K562 (cell line): ENCODE measurements at regions not wholly inside any gene's neighbourhood (a gene's known extent, or its start where the extent isn't known, plus 50 kb on each side); places are given as distances from the start of the nearest gene placed in this dataset.

Experiments
- ATAC-seq: fragments of 200-7000 bp; cut with Tn5 transposase; 3 replicates; pipeline ENCODE4 v1.9.1; 2020; ENCODE audit warnings: moderate library complexity
- BruUV-seq: library from RNA; stranded (reverse); fragments of 400-500 nt; replicated peaks from 2 replicates; lab custom pipeline; 2021; lab: Mats Ljungman, UMichigan
- CTCF ChIA-PET: fragments of 300-600 bp; formaldehyde crosslinking; extraction: SDS; loops from one replicate; lab custom pipeline; 2021; ENCODE audit warnings: low intra/inter-chr PET ratio; lab: Yijun Ruan, JAX
- POLR2A ChIA-PET: fragments of 300-600, 350-650 bp; sonication (Branson Sonifier 250); formaldehyde crosslinking; extraction: SDS; loops from one replicate; lab custom pipeline; 2021; ENCODE audit warnings: antibody characterized with exemption, inconsistent platforms; lab: Yijun Ruan, JAX
- DNase-seq, 4 experiments: peaks; one replicate each; pipeline versions ENCODE4 v3.0.0 to v3.0.0-alpha.2; 2011 to 2018; ENCODE audit warnings: low spot score in 3 of 4, mixed read lengths in 3 of 4; ENCODE audit errors: extremely low read depth in 1 of 4
- FAIRE-seq: peaks from 2 replicates; lab custom pipeline; 2011; peaks lifted over from hg19 to GRCh38; lab: Jason Lieb, UNC
- H2AFZ ChIP-seq: 2 replicates; pipeline ENCODE4 v1.6.0; 2011; ENCODE audit warnings: low read depth, low read length, control low read depth, inconsistent platforms
- H3K27ac ChIP-seq: fragments of 200-600 bp; 3 replicates; pipeline ENCODE4 v1.8.0; 2011; ENCODE audit warnings: low read depth, mild to moderate bottlenecking, control low read depth, inconsistent platforms, low read length, moderate library complexity, mixed read lengths; ENCODE audit errors: extremely low read depth
- H3K27me3 ChIP-seq, 2 experiments: fragments of 300-600 bp in 1 of 2; 2 replicates in 1 of 2; 3 replicates in 1 of 2; pipeline versions ENCODE4 v1.6.0 to v1.8.0; 2011; ENCODE audit warnings: inconsistent platforms in 2 of 2, low read length in 2 of 2, mild to moderate bottlenecking in 1 of 2, mixed read lengths in 1 of 2, moderate library complexity in 1 of 2; ENCODE audit not compliant: control insufficient read depth in 2 of 2, insufficient read depth in 2 of 2
- H3K36me3 ChIP-seq: fragments of 300-600 bp; 3 replicates; pipeline ENCODE4 v1.8.0; 2011; ENCODE audit warnings: mild to moderate bottlenecking, low read length, inconsistent platforms; ENCODE audit not compliant: control insufficient read depth, insufficient read depth
- H3K4me1 ChIP-seq, 2 experiments: fragments of 200-600 bp in 1 of 2; replicated peaks in 1 of 2; 2 replicates in 1 of 2; 3 replicates in 1 of 2; pipeline versions ENCODE4 v1.5.1 to v1.8.0; 2011; ENCODE audit warnings: inconsistent platforms in 2 of 2, low read length in 2 of 2, mild to moderate bottlenecking in 1 of 2, mixed read lengths in 1 of 2, moderate library complexity in 1 of 2; ENCODE audit not compliant: control insufficient read depth in 2 of 2, insufficient read depth in 2 of 2
- H3K4me2 ChIP-seq: 2 replicates; pipeline ENCODE4 v1.6.1; 2011; ENCODE audit warnings: low read length, control low read depth, inconsistent platforms, mixed read lengths; ENCODE audit not compliant: insufficient read depth
- H3K4me3 ChIP-seq: fragments of 200-600 bp; sonication (generic), shearing (Covaris generic); 2 replicates; pipeline ENCODE4 v1.5.1; 2016; ENCODE audit warnings: control low read depth, inconsistent platforms
- H3K79me2 ChIP-seq: fragments of 200-600 bp; 3 replicates; pipeline ENCODE4 v1.8.0; 2011; ENCODE audit warnings: low read length, inconsistent platforms; ENCODE audit not compliant: control insufficient read depth, insufficient read depth
- H3K9ac ChIP-seq, 2 experiments: 2 replicates each; pipeline versions ENCODE4 v1.6.0 to v1.6.1; 2011; ENCODE audit warnings: low read depth in 2 of 2, low read length in 2 of 2, control low read depth in 1 of 2, inconsistent platforms in 1 of 2, mild to moderate bottlenecking in 1 of 2, mixed read lengths in 1 of 2; ENCODE audit not compliant: insufficient read depth in 1 of 2
- H3K9me1 ChIP-seq: one replicate; pipeline ENCODE4 v1.6.0; 2011; ENCODE audit warnings: inconsistent platforms, mild to moderate bottlenecking, low read length, moderate library complexity; ENCODE audit not compliant: control insufficient read depth, insufficient read depth
- H3K9me3 ChIP-seq: replicated peaks from 2 replicates; pipeline ENCODE4 v1.5.1; 2011; ENCODE audit warnings: low read depth, low read length, inconsistent platforms; ENCODE audit not compliant: control insufficient read depth, insufficient read depth
- H4K20me1 ChIP-seq: replicated peaks from 2 replicates; pipeline ENCODE4 v1.6.1; 2011; ENCODE audit warnings: low read length, inconsistent platforms, mixed read lengths; ENCODE audit not compliant: control insufficient read depth, insufficient read depth
- CBX1 ChIP-seq: sonication (generic); IDR thresholded peaks from 2 replicates; pipeline ENCODE4 v1.6.1; 2016; ENCODE audit warnings: antibody characterized with exemption, low read depth, mild to moderate bottlenecking
- DMBX1 ChIP-seq: fragments of 250-450 bp; sonication (Bioruptor Pico); IDR thresholded peaks from 2 replicates; pipeline ENCODE4 v1.8.0; 2022; ENCODE audit warnings: inconsistent platforms, mild to moderate bottlenecking, moderate library complexity, borderline replicate concordance
- E2F1 ChIP-seq: sonication (generic); formaldehyde crosslinking; IDR thresholded peaks from 2 replicates; pipeline ENCODE4 v1.8.1; 2023; ENCODE audit warnings: mild to moderate bottlenecking, missing genetic modification reagents, moderate library complexity
- POLR2AphosphoS2 ChIP-seq: IDR thresholded peaks from 2 replicates; pipeline ENCODE4 v1.6.1; 2012; ENCODE audit warnings: low read length, improper control_type of control experiment
- PYGO2 ChIP-seq: fragments of 450-650 bp; IDR thresholded peaks from 2 replicates; pipeline ENCODE4 v1.6.1; 2016; ENCODE audit warnings: mild to moderate bottlenecking, missing genetic modification characterization, moderate library complexity, missing compliant biosample characterization
- SPI1 ChIP-seq: IDR thresholded peaks from 2 replicates; pipeline ENCODE4 v1.6.1; 2011; ENCODE audit warnings: low read depth, low read length, control low read depth, borderline replicate concordance
- TFAM ChIP-seq: fragments of 250-450 bp; sonication (Bioruptor Pico); conservative IDR thresholded peaks from 2 replicates; pipeline ENCODE4 v1.5.0; 2021; ENCODE audit warnings: mild to moderate bottlenecking, moderate library complexity
- THRAP3 ChIP-seq: fragments of 450-650 bp; IDR thresholded peaks from 2 replicates; pipeline ENCODE4 v1.6.1; 2016; ENCODE audit warnings: mild to moderate bottlenecking, inconsistent platforms, borderline replicate concordance
- U2AF1 ChIP-seq: fragments of 200-400 bp; formaldehyde crosslinking; optimal IDR thresholded peaks from 2 replicates; pipeline ENCODE3; 2017; ENCODE audit warnings: mild to moderate bottlenecking, low read depth, low read length, moderate library complexity
- ZBTB8A ChIP-seq: fragments of 450-650 bp; IDR thresholded peaks from 2 replicates; pipeline ENCODE4 v1.6.1; 2018; ENCODE audit warnings: mild to moderate bottlenecking, moderate library complexity; ENCODE audit not compliant: partially characterized antibody
- WGBS: fragments of 100-300 bp; shearing (Covaris generic); methylation state at CpG from one replicate; pipeline ENCODE4 v1.1.6; 2016; ENCODE audit warnings: low coverage, mixed read lengths; ENCODE audit not compliant: insufficient coverage; ENCODE audit errors: missing lambda C conversion rate; 5-methylcytosine and 5-hydroxymethylcytosine counted together
- in situ Hi-C: fragments of 300-500 bp; cut with MboI; formaldehyde crosslinking; loops from 4 replicates; pipeline ENCODE4 v1.15.0; 2018; ENCODE audit warnings: inconsistent platforms, mixed read lengths
- intact Hi-C: fragments of 100-400 bp; cut with micrococcal nuclease; formaldehyde crosslinking; loops from 2 replicates; pipeline ENCODE4 v1.14.2; 2022
- TF ChIP-seq, protein P1 (sequence below): fragments of 450-650 bp; IDR thresholded peaks from 2 replicates; pipeline ENCODE4 v1.6.1; 2016; ENCODE audit warnings: mild to moderate bottlenecking

DNA sequence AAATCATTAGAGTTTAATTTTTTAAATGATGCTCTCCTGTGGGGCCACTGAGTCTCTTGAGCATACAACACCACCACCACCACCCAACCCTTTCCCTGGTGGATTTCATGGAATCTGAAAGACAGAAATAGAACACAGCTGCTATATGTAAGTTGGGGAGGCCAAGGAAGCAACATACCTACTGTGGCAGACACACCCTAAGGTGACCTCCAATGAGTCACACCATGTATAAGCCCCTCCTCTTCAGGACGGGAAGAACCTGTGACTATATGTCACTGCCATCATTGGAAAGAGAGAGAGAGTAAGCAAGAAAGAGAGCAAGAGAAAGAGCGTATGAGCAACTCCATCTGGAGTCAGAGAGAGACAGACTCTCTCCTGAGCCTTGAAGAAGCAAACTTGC lies 172.4 kb upstream of the NFE2L3 start:
- H4K20me1 ChIP-seq = no peaks in the 10 kb centered on the region
- intact Hi-C loops = no loop called here
- no peak for ATAC-seq
- DNase-seq = no peak
- H3K9me3 ChIP-seq = peaks cover 2% of the 10 kb centered on the region; the same call in 1 of the 2 replicates
- in situ Hi-C loops = no loop called here
- no peaks in the 10 kb centered on the region for H3K36me3 ChIP-seq
- no peak overlapping the region for H3K4me2 ChIP-seq
- no peak overlapping the region for H2AFZ ChIP-seq
- WGBS = 0% methylated on average over 2 of the region's 2 CpGs
- no peaks in the 10 kb centered on the region for H3K9me1 ChIP-seq
- H3K4me1 ChIP-seq = no peaks in the 10 kb centered on the region; a peak in 1 of 5 replicates
- H3K27ac ChIP-seq = no peak overlapping the region
- no peaks in the 10 kb centered on the region for H3K79me2 ChIP-seq
- TF ChIP-seq CBX1 (no peak), PYGO2 (tag) (no peak), DMBX1 (CRISPR knock-in tag) (no peak), E2F1 (CRISPR knock-in tag) (no peak), SPI1 (no peak), U2AF1 (no peak), TFAM (CRISPR knock-in tag) (no peak), THRAP3 (no peak), ZBTB8A (no peak), POLR2AphosphoS2 (no peak)
- TF ChIP-seq, protein P1, sequence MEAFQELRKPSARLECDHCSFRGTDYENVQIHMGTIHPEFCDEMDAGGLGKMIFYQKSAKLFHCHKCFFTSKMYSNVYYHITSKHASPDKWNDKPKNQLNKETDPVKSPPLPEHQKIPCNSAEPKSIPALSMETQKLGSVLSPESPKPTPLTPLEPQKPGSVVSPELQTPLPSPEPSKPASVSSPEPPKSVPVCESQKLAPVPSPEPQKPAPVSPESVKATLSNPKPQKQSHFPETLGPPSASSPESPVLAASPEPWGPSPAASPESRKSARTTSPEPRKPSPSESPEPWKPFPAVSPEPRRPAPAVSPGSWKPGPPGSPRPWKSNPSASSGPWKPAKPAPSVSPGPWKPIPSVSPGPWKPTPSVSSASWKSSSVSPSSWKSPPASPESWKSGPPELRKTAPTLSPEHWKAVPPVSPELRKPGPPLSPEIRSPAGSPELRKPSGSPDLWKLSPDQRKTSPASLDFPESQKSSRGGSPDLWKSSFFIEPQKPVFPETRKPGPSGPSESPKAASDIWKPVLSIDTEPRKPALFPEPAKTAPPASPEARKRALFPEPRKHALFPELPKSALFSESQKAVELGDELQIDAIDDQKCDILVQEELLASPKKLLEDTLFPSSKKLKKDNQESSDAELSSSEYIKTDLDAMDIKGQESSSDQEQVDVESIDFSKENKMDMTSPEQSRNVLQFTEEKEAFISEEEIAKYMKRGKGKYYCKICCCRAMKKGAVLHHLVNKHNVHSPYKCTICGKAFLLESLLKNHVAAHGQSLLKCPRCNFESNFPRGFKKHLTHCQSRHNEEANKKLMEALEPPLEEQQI = no peak
- no peak overlapping the region for H3K4me3 ChIP-seq
- POLR2A ChIA-PET = interaction anchor here (1.1 kb wide), 1 partner anchor 16 kb away, joined by 3 read pairs; no protein-coding TSS in a partner anchor
- CTCF ChIA-PET = no interaction called here
- FAIRE-seq = no peak
- H3K27me3 ChIP-seq = peaks cover 0 to 24% of the 10 kb centered on the region in 2 experiments; a peak in 3 of 5 replicates
- H3K9ac ChIP-seq = no peak overlapping the region
- no TSS peak for BruUV-seq
